ENCODE measurements at regions not wholly inside any gene's neighbourhood (a gene's known extent, or its start where the extent isn't known, plus 50 kb on each side); places are given as distances from the start of the nearest gene placed in this dataset.
A peak's percentile ranks its signal among the peaks of the same experiment; 100 is the strongest.

- Mint-ChIP-seq H3K36me3 (ENCODE audit: unreplicated experiment) (peaks cover 16% of the 10 kb centered on the region), H3K27me3 (ENCODE audit: unreplicated experiment) (peaks cover 40% of the 10 kb centered on the region), H3K27ac (ENCODE audit: unreplicated experiment) (no peak overlapping the region), H3K4me3 (ENCODE audit: unreplicated experiment) (peak overlapping the region; percentile 61), H3K9me3 (ENCODE audit: unreplicated experiment) (peaks cover 13% of the 10 kb centered on the region), H3K4me1 (ENCODE audit: low read depth, unreplicated experiment) (peaks cover 9% of the 10 kb centered on the region)
- TF ChIP-seq CTCF (IDR thresholded peaks at IDR 0.05; ENCODE audit: partially characterized antibody, unreplicated experiment) = no peak
- no peak for DNase-seq
Observed at GRCh38 chr1:147077523-147077922, 94.7 kb downstream of the PRKAB2 start.

- Mint-ChIP-seq H3K36me3 (ENCODE audit: unreplicated experiment) (peaks cover 17% of the 10 kb centered on the region), H3K27me3 (ENCODE audit: unreplicated experiment) (peaks cover 38% of the 10 kb centered on the region), H3K4me1 (ENCODE audit: low read depth, unreplicated experiment) (peaks cover 9% of the 10 kb centered on the region), H3K27ac (ENCODE audit: unreplicated experiment) (no peak overlapping the region), H3K4me3 (ENCODE audit: unreplicated experiment) (no peak overlapping the region), H3K9me3 (ENCODE audit: unreplicated experiment) (peaks cover 13% of the 10 kb centered on the region)
- no peak for DNase-seq
- no peak for TF ChIP-seq CTCF (IDR thresholded peaks at IDR 0.05; ENCODE audit: partially characterized antibody, unreplicated experiment)
Observed at GRCh38 chr1:147077081-147077480, 95.2 kb downstream of the PRKAB2 start.

GRCh38 chr1:147076442-147076841 lies 95.8 kb downstream of the PRKAB2 start:
- peaks cover 40% of the 10 kb centered on the region for H3K27me3 Mint-ChIP-seq (ENCODE audit: unreplicated experiment)
- H3K36me3 Mint-ChIP-seq (ENCODE audit: unreplicated experiment) = peaks cover 19% of the 10 kb centered on the region

GRCh38 chr1:147072482-147073432 lies 99.5 kb downstream of the PRKAB2 start:
- H3K9me3 Mint-ChIP-seq (ENCODE audit: unreplicated experiment) = peaks cover 5% of the 10 kb centered on the region
- peaks cover under 1% of the 10 kb centered on the region for H3K4me1 Mint-ChIP-seq (ENCODE audit: low read depth, unreplicated experiment)
- H3K36me3 Mint-ChIP-seq (ENCODE audit: unreplicated experiment) = peaks cover 25% of the 10 kb centered on the region
- no peak overlapping the region for H3K27ac Mint-ChIP-seq (ENCODE audit: unreplicated experiment)
- H3K4me3 Mint-ChIP-seq (ENCODE audit: unreplicated experiment) = peak overlapping the region; percentile 92
- DNase-seq = peak; percentile 54
- TF ChIP-seq CTCF (IDR thresholded peaks at IDR 0.05; ENCODE audit: partially characterized antibody, unreplicated experiment) = no peak
- H3K27me3 Mint-ChIP-seq (ENCODE audit: unreplicated experiment) = peaks cover 18% of the 10 kb centered on the region

More at GRCh38 chr1:147076442-147076841, 95.8 kb downstream of the PRKAB2 start:
- no peak for TF ChIP-seq CTCF (IDR thresholded peaks at IDR 0.05; ENCODE audit: partially characterized antibody, unreplicated experiment)
- Mint-ChIP-seq H3K9me3 (ENCODE audit: unreplicated experiment) (peaks cover 13% of the 10 kb centered on the region), H3K4me3 (ENCODE audit: unreplicated experiment) (no peak overlapping the region), H3K27ac (ENCODE audit: unreplicated experiment) (no peak overlapping the region), H3K4me1 (ENCODE audit: low read depth, unreplicated experiment) (peaks cover 9% of the 10 kb centered on the region)
- no peak for DNase-seq

- Mint-ChIP-seq H3K4me3 (ENCODE audit: unreplicated experiment) (peak overlapping the region; percentile 14), H3K27ac (ENCODE audit: unreplicated experiment) (no peak overlapping the region), H3K4me1 (ENCODE audit: low read depth, unreplicated experiment) (no peaks in the 10 kb centered on the region), H3K27me3 (ENCODE audit: unreplicated experiment) (peaks cover 13% of the 10 kb centered on the region), H3K36me3 (ENCODE audit: unreplicated experiment) (peaks cover 22% of the 10 kb centered on the region), H3K9me3 (ENCODE audit: unreplicated experiment) (peaks cover 3% of the 10 kb centered on the region)
- TF ChIP-seq CTCF (IDR thresholded peaks at IDR 0.05; ENCODE audit: partially characterized antibody, unreplicated experiment) = no peak
- DNase-seq = no peak
Observed at GRCh38 chr1:147071142-147071541, 101.1 kb downstream of the PRKAB2 start.

Data from glutamatergic neuron (in vitro differentiated cells).